ENCODE measurements at regions not wholly inside any gene's neighbourhood (a gene's known extent, or its start where the extent isn't known, plus 50 kb on each side); places are given as distances from the start of the nearest gene placed in this dataset.
A peak's percentile ranks its signal among the peaks of the same experiment; 100 is the strongest.

DNA sequence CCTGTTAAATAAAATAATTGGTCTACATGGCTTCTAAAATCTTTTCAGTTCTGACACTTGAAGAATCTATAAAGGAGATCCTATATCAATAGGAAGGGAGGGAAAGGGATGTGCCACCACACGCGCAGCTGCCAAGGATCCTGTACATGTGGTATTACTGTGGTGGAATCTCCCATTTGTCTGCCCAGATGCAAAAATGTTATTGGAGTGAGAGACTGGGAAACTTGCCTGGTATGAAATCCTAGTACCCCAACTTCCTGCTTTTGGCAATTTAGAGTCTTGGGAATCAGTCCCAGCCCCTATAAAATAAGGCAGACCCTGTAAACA is 81.9 kb upstream of the PICALM start:
- BruUV-seq (replicated peaks), result no TSS peak
- Mint-ChIP-seq H3K9me3 (ENCODE audit: low read depth, unreplicated experiment) (no peaks in the 10 kb centered on the region), H3K36me3 (ENCODE audit: insufficient read depth, unreplicated experiment) (no peaks in the 10 kb centered on the region), H3K4me3 (ENCODE audit: low read depth, unreplicated experiment) (peak overlapping the region; percentile 23), H3K27me3 (ENCODE audit: unreplicated experiment) (no peaks in the 10 kb centered on the region), H3K27ac (ENCODE audit: unreplicated experiment) (peak overlapping the region; percentile 94), H3K4me1 (ENCODE audit: low read depth, unreplicated experiment) (peaks cover 57% of the 10 kb centered on the region)
- CTCF ChIA-PET, result interaction anchor here (0.6 kb wide), 1 partner anchor 114 kb away, joined by 6 read pairs; no protein-coding TSS in a partner anchor
- TF ChIP-seq CTCF (IDR thresholded peaks at IDR 0.05; ENCODE audit: unreplicated experiment), result no peak
- intact Hi-C loops (cut with micrococcal nuclease; ENCODE audit: unreplicated experiment), result loop anchor here (5.0 kb wide), 2 partner anchors 34 to 84 kb away; partner anchors contain the start of gene PICALM
- DNase-seq, result no peak

DNA sequence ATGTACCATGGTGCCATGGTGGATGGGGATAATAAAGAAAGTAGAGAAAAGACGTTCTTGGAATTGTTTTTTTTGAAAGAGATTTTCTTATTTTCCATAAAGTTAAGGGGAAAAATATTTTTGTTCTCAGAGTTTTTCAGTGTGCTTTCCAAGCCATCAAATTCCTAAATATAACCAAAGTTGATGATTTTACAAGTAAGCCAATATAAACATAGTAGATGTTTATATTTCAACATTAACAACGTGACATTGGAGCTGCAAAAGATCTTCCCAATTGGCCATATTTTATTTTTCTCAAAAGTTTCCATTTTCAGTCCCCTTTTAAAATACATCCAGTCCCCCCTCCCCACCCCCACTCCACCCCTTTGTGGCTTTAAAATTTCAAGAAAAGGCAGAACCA is 80.9 kb upstream of the PICALM start:
- H3K4me3 Mint-ChIP-seq (ENCODE audit: low read depth, unreplicated experiment), result no peak overlapping the region

GRCh38 chr11:86148345-86148747 is 79.5 kb upstream of the PICALM start:
- H3K4me3 Mint-ChIP-seq (ENCODE audit: low read depth, unreplicated experiment), result no peak overlapping the region
- intact Hi-C loops (cut with micrococcal nuclease; ENCODE audit: unreplicated experiment), result no loop called here
- no peaks in the 10 kb centered on the region for H3K36me3 Mint-ChIP-seq (ENCODE audit: insufficient read depth, unreplicated experiment)
- no peak for TF ChIP-seq CTCF (IDR thresholded peaks at IDR 0.05; ENCODE audit: unreplicated experiment)
- CTCF ChIA-PET, result no interaction called here
- H3K27ac Mint-ChIP-seq (ENCODE audit: unreplicated experiment), result no peak overlapping the region
- H3K27me3 Mint-ChIP-seq (ENCODE audit: unreplicated experiment), result no peaks in the 10 kb centered on the region
- peaks cover 63% of the 10 kb centered on the region for H3K4me1 Mint-ChIP-seq (ENCODE audit: low read depth, unreplicated experiment)
- no peak for DNase-seq
- no peaks in the 10 kb centered on the region for H3K9me3 Mint-ChIP-seq (ENCODE audit: low read depth, unreplicated experiment)
- no TSS peak for BruUV-seq (replicated peaks)

More for the DNA sequence above, 80.9 kb upstream of the PICALM start:
- peaks cover 62% of the 10 kb centered on the region for H3K4me1 Mint-ChIP-seq (ENCODE audit: low read depth, unreplicated experiment)
- intact Hi-C loops (cut with micrococcal nuclease; ENCODE audit: unreplicated experiment), result loop anchor here (5.0 kb wide), 2 partner anchors 32 to 82 kb away; partner anchors contain the start of gene PICALM
- CTCF ChIA-PET, result no interaction called here
- no TSS peak for BruUV-seq (replicated peaks)
- no peak for DNase-seq
- H3K27ac Mint-ChIP-seq (ENCODE audit: unreplicated experiment), result no peak overlapping the region
- H3K36me3 Mint-ChIP-seq (ENCODE audit: insufficient read depth, unreplicated experiment), result no peaks in the 10 kb centered on the region
- H3K27me3 Mint-ChIP-seq (ENCODE audit: unreplicated experiment), result no peaks in the 10 kb centered on the region
- H3K9me3 Mint-ChIP-seq (ENCODE audit: low read depth, unreplicated experiment), result no peaks in the 10 kb centered on the region
- TF ChIP-seq CTCF (IDR thresholded peaks at IDR 0.05; ENCODE audit: unreplicated experiment), result no peak

GRCh38 chr11:86147004-86147403 is 78.1 kb upstream of the PICALM start:
- Mint-ChIP-seq H3K9me3 (ENCODE audit: low read depth, unreplicated experiment) (no peaks in the 10 kb centered on the region), H3K4me3 (ENCODE audit: low read depth, unreplicated experiment) (no peak overlapping the region), H3K4me1 (ENCODE audit: low read depth, unreplicated experiment) (peaks cover 50% of the 10 kb centered on the region), H3K27ac (ENCODE audit: unreplicated experiment) (no peak overlapping the region), H3K36me3 (ENCODE audit: insufficient read depth, unreplicated experiment) (no peaks in the 10 kb centered on the region), H3K27me3 (ENCODE audit: unreplicated experiment) (no peaks in the 10 kb centered on the region)
- intact Hi-C loops (cut with micrococcal nuclease; ENCODE audit: unreplicated experiment), result no loop called here
- DNase-seq, result no peak
- no TSS peak for BruUV-seq (replicated peaks)
- CTCF ChIA-PET, result no interaction called here
- no peak for TF ChIP-seq CTCF (IDR thresholded peaks at IDR 0.05; ENCODE audit: unreplicated experiment)

Data from Calu3 (cell line).